Kidney (tissue), 13 donors: ENCODE measurements at regions not wholly inside any gene's neighbourhood (a gene's known extent, or its start where the extent isn't known, plus 50 kb on each side); places are given as distances from the start of the nearest gene placed in this dataset.

Experiments used
- DNase-seq, 5 donors: peaks; one replicate each; pipeline ENCODE4 v3.0.0-alpha.2; 2013 to 2020
- FAIRE-seq: peaks from 2 replicates; lab custom pipeline; 2012; peaks lifted over from hg19 to GRCh38; lab: Jason Lieb, UNC
- H3K27ac ChIP-seq, 2 donors: one replicate each; pipeline ENCODE4 v1.7.0; 2013; ENCODE audit warnings: low read depth in 2 of 2, low read length in 2 of 2, inconsistent platforms in 1 of 2
- H3K27me3 ChIP-seq: one replicate; pipeline ENCODE4 v1.7.1; 2013; ENCODE audit warnings: low read length, inconsistent platforms; ENCODE audit not compliant: control insufficient read depth, insufficient read depth
- H3K36me3 ChIP-seq, 3 donors: one replicate each; pipeline versions ENCODE4 v1.7.0 to v1.7.1; 2013; ENCODE audit warnings: low read length in 3 of 3, control low read depth in 1 of 3, inconsistent platforms in 1 of 3; ENCODE audit not compliant: insufficient read depth in 3 of 3, control insufficient read depth in 2 of 3
- H3K4me1 ChIP-seq, 3 donors: one replicate each; pipeline versions ENCODE4 v1.7.0 to v1.7.1; 2013; ENCODE audit warnings: low read length in 3 of 3, inconsistent platforms in 1 of 3, low read depth in 1 of 3; ENCODE audit not compliant: control insufficient read depth in 2 of 3, insufficient read depth in 2 of 3
- H3K4me3 ChIP-seq, 3 donors: one replicate each; pipeline versions ENCODE4 v1.7.0 to v1.8.1; 2013; ENCODE audit warnings: low read length in 3 of 3, control low read depth in 1 of 3, inconsistent platforms in 1 of 3
- H3K9ac ChIP-seq, 3 donors: one replicate each; pipeline versions ENCODE4 v1.7.0 to v1.7.1; 2013; ENCODE audit warnings: low read length in 3 of 3, control low read depth in 1 of 3, inconsistent platforms in 1 of 3
- H3K9me3 ChIP-seq, 3 donors: one replicate each; pipeline versions ENCODE4 v1.7.0 to v1.7.1; 2013; ENCODE audit warnings: low read length in 3 of 3, control low read depth in 1 of 3, inconsistent platforms in 1 of 3; ENCODE audit not compliant: control insufficient read depth in 2 of 3, insufficient read depth in 1 of 3
- intact Hi-C: fragments of 100-400 bp; cut with DNase I; formaldehyde crosslinking; loops from one replicate; pipeline ENCODE4 v1.11.1; 2022
- TF ChIP-seq, protein P1 (sequence below): IDR thresholded peaks from 3 replicates; pipeline ENCODE4 v1.5.1; 2012; ENCODE audit warnings: mild to moderate bottlenecking, moderate library complexity, borderline replicate concordance; ENCODE audit not compliant: insufficient read depth; ENCODE audit errors: extremely low read depth
- donor health status: control.
- donor health status: control.
- donor health status: control.
- donor health status: control.
- donor health status: control.
- donor health status: DM: yes; HTN: yes; CAD: no.
- donor health status: Normal renal cell carcinoma (clear cell type).

DNA sequence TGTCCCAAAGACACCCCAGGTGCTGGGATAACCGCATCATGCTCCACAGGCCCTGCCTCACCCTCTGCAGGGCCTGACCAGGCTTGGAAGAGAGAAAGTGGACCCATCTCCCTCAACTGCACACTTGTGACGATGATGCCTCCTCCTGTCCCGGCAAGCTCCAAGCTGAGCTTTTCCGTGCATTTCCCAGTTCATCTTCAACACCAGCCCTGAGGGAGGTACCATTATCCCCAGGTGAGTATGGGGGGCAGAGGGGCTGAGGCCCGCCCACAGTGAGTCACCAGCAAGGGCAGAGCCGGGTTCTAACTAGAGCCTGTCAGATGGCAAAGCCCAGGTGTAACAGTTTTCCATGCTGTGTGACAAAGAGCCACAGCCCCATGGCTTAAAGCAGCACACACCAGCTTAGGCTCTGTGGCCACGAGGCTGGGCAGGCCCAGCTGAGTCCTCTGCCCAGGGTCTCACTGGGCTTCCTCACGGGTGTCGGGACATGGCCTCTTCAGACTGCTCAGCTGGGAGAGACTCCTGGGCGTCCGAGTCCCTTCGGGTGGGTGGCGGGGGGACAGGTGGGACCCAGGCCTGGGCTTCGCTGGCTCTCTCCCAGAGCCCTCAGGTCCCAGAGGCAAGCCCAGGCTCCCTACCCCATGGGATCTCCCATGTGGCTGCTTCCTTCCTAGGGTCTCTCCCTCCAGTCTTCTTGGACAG is 108.4 kb upstream of the OTOS start:
- H3K27ac ChIP-seq: no peak overlapping the region
- peak in 3 of 5 donors; percentile 6 to 66 (median 50) for DNase-seq
- H3K9me3 ChIP-seq: no peaks in the 10 kb centered on the region
- no peak overlapping the region for H3K4me3 ChIP-seq
- H3K4me1 ChIP-seq: peaks cover 0 to 15% (median 9%) of the 10 kb centered on the region in 3 donors
- peaks cover 2% of the 10 kb centered on the region for H3K27me3 ChIP-seq
- no peaks in the 10 kb centered on the region for H3K36me3 ChIP-seq
- no peak for FAIRE-seq
- TF ChIP-seq, protein P1, sequence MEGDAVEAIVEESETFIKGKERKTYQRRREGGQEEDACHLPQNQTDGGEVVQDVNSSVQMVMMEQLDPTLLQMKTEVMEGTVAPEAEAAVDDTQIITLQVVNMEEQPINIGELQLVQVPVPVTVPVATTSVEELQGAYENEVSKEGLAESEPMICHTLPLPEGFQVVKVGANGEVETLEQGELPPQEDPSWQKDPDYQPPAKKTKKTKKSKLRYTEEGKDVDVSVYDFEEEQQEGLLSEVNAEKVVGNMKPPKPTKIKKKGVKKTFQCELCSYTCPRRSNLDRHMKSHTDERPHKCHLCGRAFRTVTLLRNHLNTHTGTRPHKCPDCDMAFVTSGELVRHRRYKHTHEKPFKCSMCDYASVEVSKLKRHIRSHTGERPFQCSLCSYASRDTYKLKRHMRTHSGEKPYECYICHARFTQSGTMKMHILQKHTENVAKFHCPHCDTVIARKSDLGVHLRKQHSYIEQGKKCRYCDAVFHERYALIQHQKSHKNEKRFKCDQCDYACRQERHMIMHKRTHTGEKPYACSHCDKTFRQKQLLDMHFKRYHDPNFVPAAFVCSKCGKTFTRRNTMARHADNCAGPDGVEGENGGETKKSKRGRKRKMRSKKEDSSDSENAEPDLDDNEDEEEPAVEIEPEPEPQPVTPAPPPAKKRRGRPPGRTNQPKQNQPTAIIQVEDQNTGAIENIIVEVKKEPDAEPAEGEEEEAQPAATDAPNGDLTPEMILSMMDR: no peak
- H3K9ac ChIP-seq: no peak overlapping the region
- intact Hi-C loops: no loop called here

DNA sequence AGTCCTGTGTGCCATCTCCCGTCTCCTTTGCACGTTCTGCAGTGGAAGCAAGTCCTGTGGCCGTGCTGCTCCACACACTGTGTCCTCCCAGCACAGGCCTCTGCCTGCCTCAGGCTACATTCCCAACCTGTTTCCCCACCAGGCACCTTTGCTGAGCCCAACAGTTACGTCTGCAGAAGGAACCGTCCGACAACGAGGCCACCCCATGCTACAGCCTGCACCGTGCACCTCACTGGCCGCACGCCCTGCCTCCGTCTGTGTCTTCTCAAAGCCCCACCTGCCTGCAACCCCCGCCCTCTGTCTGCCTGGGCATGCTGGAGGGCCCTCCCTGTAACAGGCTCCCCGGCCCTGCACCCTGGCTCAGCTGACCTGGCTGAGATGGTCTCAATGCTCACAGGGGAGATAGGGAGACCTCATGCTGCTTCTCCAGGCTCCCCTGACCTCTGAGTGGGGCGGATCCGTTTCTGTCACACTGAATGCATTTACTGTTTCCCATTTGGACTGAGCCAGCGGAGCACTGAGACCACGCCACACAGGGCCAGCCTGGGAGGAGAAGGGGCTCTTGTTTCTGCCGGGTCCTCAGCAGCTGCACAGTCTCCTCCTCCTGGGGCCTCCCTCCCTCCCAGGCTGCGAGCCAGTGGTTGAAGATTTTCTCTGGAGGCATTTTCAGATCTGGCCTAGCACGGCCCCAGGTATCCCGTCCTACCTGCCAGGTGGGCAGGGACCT is 109.1 kb upstream of the OTOS start:
- intact Hi-C loops: no loop called here
- no peak overlapping the region for H3K9ac ChIP-seq
- no peak for FAIRE-seq
- H3K4me3 ChIP-seq: no peak overlapping the region
- H3K27me3 ChIP-seq: peaks cover 2% of the 10 kb centered on the region
- H3K9me3 ChIP-seq: no peaks in the 10 kb centered on the region
- H3K4me1 ChIP-seq: peaks cover 0 to 15% (median 9%) of the 10 kb centered on the region in 3 donors
- DNase-seq: peak; percentile 13 to 75 (median 58)
- no peak overlapping the region for H3K27ac ChIP-seq
- H3K36me3 ChIP-seq: no peaks in the 10 kb centered on the region
- TF ChIP-seq, protein P1: no peak

DNA sequence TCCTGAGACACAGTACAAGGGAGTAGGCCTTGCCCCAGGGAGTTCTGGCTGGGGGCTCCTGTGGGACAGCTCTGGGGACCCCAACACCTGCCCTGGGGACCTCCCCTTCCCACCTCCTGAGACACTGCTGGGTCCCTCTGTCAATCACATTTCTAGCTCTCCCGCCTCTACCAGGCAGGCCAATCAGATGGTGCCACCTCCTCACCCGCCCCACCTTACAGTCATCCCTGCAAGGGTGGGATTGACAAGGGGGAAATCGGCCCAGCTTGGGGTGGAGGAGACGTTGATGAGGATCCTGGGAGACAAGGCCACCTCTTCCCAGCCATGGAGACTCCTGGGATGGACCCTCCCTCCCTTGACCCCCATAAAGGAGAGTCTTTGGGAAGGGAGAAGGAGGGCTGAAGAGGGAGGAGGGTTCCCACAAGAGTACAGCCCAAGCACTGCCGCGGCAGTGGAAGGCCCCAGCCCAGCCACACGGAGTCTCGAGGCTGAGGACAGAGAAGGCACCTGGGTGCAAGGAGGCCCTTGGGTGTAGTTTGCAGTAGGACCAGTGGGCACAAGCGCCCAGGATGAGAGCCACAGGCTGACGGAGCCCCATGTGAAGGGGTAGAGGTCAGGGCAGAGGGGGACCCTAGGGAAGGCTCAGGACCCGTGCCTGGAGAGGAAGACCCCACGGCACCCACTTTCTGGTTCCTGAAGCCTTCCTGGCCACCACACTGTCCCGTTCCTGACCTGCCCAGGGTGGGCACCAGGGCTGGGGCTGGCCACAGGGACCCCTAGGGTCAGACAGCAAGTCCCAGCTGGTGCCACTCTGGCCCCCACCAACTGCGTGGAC is 109.9 kb upstream of the OTOS start:
- TF ChIP-seq, protein P1: no peak
- Histone ChIP-seq H3K4me1 (peaks cover 0 to 15% (median 9%) of the 10 kb centered on the region in 3 donors), H3K27me3 (peaks cover 2% of the 10 kb centered on the region), H3K27ac (peak overlapping the region; percentile 73 to 85), H3K4me3 (no peak overlapping the region), H3K9me3 (no peaks in the 10 kb centered on the region), H3K36me3 (no peaks in the 10 kb centered on the region), H3K9ac (peak overlapping the region in 1 of 3 donors; percentile 35)
- FAIRE-seq: no peak
- intact Hi-C loops: no loop called here
- DNase-seq: peak in 2 of 5 donors; percentile 55 to 80
